HG03066 (cell line): ENCODE measurements at regions not wholly inside any gene's neighbourhood (a gene's known extent, or its start where the extent isn't known, plus 50 kb on each side); places are given as distances from the start of the nearest gene placed in this dataset.

Experiments
- ATAC-seq: cut with Tn5 transposase; IDR thresholded peaks from one replicate; pipeline ENCODE4 v1.9.1; 2021; ENCODE audit warnings: low read depth; ENCODE audit not compliant: unreplicated experiment

DNA sequence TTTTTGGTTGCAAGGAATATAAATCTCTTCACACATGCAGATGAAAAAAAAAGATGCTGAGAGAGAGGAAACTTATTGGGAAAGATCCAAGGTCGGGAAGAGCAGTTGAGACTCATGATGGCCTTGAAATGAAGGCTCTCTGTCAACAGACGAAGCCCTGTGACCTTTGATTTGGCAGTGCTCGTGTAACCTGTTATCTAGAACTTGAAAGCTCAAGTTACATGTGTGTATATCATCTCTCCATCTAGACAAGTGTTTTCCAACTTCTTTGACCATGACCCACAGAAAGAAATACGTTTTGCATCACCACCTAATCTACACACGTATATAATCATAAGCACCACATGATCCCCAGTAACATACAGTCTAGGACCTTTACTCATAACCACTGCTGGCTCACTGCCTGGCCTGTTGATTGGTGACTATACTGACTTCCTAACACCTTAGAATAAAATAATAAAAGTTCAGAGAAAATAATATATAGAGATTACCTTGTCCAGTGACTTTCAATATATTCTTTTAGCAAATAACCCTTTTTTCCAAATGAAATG, 319.0 kb upstream of the PKDCC start:
- ATAC-seq: no peak

DNA sequence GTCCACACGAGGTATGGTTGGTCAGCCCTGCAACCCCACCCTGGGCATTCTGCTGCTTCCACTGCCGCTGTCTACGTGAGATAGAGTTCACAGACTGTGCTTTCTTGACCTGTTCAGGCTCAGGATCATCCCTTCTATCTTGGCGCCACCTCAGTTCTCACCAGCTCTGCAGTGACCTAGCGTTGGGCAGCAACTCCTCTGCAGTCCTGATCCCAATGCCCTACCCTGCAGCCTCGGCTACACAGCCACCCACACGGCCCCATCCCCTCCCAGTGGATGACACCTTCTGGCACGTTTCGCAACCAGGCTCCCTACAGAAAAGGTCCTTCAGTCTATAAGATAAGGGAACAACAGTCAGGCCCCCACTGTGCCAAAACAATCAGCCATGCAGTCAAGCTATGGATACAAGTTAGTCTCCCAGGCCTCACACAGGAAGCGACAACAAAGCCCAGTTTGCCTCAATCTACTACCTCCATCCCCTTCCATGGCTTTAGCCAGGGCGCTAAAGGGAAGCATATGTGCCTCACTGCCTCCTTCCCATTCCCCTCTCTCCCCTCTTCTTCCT, 317.9 kb upstream of the PKDCC start:
- ATAC-seq: no peak

DNA sequence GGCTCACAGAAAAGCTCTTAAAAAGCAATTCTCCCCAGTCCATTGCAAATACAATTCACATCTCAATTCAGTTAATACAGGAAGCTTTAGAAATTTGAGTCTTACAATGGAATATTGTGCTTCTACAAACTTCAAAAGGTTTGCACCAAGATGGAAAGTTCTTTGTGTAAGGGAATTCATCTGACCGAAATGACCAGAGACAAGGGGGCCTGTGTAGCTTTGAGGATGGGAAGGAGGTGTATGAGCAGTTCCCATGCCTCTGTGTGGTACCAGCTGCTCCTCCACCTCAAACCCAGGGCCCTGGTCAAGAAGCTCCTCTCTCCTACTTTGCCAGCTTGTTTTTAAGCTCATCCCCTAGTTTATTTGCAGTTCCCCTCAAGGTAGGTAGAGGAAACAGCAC, 312.8 kb upstream of the PKDCC start:
- ATAC-seq: no peak

DNA sequence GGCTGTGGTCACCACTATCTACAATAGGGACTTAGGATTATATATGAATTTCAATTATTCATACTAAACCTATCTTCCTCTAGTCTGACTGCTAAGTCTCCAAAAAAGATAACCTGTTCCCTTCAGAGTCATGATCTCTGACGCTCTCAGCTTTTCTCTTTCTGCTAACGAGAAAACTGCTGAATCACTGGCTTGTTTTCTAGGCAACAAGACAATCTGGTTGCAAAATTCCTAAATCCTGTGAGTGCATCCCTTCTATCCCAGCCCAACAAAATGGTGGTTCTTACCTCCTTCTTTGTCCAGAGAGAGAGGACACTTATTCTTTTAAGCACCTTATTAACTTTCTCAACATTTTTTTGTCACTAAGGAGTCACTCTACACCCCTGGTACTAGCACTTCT, 312.3 kb upstream of the PKDCC start:
- ATAC-seq: no peak

DNA sequence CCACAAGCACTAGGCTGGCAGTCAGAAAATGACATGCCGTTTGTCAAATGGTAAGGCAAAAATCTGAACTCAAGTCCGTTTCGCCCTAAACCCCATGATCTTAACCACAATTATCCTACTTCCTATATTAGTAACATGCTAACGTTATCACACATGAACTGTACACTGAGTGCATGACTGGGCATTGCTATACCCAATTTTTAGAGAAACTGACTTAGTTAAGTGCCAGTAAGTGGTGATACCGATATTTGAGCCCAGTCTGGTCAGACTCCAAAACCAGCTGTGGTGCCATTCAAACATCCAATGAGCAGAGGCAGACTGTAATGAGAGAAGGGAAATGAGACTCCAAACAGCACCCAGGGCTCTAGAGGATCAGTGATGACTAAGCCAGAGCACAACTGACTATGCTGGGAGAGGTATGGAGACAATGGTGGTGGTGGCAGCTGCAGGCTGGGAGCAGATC, 311.7 kb upstream of the PKDCC start:
- peak; percentile 82 for ATAC-seq

DNA sequence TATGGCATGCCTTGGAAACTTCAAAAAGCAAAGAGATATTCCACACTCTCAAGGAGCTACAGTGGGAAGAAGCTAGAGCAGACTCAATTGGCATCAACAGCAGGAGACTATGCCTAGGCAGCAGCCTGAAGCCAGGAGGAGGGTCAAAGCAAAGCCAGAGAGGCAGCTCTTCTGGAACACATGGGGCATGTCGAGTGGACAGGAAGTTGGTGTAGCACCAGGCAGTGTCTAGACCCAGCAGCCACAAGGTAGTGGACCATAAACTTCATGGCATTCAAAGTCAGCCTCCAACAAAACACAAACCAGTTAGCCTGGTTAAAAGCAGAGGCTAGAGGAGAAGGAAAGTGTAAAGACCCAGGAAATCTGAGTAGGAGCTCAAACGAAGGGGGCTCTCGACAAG, 311.2 kb upstream of the PKDCC start:
- peak; percentile 45 for ATAC-seq

DNA sequence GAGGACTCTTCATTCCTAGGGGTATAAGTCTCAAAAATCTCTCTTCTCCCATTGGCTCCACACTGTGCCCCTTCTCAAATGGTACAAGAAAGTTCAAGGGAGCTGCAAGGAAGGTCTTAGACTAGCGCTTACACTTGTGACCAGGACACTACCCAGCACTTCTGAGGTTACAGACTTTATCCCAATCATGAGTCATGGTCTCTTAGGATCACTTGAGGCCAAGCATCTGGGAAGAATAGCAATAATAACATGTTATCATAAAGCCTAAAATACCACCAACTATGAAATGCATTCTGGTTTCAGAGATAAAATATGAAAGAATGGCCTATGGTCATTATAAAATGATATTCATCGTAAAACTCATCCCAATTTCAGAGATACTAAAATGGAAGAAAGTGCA, 309.9 kb upstream of the PKDCC start:
- no peak for ATAC-seq

DNA sequence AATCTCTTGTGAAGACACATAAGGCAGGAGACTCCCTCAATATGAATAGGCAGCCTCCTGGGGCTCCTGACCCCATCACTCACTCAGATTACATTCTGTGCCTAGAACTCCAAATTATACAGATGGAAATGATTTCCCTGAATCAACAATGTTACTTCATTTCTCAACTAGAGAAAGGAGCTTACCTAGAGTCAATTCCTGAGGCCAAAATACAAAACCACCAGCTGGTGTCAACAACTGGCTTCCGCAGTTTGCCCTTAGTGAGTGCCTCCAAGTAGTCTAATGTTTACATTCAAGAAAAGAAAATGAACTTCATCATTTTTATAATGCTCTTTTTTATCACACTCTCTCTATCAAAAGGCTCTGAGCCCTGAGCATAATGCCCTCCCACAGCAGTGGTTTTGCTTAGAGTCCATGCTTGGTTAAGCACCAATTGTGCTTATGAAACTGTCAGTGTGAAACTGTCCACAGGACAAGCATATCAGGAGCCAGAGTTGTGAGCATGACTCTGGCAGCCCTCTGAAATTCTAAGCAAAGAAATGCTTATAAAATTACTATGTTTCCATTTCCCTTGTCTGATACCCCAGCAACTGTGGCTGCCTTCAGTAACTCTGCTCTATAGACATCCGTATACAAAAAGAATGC, 305.7 kb upstream of the PKDCC start:
- ATAC-seq: no peak

DNA sequence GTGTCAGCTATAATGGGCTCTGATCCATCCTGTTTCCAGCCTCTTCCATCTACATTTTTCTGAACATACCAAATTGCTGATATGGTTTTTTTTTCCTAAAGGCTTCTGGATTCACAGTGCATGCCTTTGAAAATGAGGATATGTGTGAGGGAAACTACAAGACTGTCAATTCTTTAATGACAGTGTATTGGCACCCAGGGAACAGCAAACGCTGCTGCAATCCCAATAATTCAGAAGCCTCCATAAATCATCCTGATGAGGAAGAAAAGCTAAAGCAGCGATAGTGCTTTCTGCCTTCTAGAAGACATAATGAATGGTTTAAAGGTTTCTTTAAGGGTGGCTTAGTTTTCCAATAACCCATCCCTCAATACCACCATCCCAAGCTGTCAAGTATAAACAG, 304.5 kb upstream of the PKDCC start:
- ATAC-seq: no peak

DNA sequence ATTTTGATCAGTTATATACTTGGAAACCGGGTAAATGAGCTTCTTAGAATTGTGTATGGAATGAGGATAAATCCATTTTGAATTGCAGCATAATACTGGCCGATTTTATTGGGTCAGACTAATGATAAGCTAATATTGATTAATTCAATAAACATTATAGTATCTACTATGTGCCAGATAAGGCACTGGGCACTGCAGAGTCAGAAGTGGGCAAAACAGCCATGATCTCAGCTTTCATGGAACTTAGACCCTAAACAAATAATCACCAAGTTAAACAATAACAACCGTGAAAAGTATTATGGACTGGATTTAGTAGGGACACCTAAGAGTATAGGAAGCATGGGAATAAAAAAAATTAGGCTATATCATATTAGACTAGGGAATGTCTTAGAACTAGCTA, 297.0 kb upstream of the PKDCC start:
- ATAC-seq: no peak

DNA sequence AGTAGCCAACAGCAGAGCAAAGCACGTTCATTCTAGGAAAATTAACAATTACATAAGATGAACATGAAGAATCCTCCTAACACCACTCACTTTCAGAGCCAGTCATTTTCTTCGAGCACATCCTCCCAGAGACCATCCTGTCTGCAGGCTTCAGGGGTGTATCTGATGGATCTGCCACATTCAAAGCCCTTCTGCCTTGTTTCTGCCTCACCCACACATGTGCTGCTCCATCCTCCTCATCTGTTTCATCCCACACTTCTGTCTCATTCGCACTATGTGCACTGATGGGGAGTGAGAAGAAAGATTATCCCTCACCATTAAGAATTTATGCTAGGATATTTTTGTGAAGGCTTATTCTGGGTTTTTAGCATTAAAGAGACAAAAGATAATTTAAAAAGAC, 287.9 kb upstream of the PKDCC start:
- ATAC-seq: no peak

DNA sequence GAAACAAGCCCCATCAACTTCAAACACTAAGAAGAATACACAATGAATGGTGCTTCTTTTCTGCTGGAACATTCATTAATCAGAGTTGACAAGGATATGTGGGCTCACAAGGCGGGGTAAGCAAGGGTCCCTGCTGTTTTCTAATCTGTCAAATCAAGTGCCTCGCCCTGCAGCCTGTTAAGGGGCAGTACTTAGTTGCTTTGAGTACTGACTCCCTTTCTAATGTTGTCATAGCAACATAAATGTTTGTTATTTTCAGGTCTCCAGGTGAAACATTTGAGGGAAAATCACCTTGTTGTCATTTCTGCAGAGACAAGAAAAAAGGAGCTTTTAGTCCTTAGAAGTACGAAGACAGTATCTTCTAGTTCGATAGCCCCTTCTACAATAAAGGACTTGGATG, 284.7 kb upstream of the PKDCC start:
- ATAC-seq: no peak

DNA sequence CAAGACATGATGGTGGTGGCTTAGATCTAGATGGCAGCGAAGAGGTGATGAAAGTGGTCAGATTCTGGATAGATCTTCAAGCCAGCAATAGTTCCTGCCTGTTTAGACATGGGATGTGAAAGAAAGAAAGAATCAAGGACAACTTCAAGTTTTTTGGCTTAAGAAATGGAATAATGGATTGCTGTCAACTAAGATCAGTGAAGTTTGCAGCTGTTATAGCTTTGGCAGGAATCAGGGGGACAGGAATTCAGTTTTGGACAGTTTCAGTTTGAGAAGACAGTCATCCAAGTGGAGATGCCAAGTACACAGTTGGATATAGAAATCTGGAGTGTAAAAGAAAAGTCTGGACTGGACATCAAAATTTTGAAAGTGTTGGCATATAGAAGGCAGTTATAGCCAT, 283.7 kb upstream of the PKDCC start:
- no peak for ATAC-seq

DNA sequence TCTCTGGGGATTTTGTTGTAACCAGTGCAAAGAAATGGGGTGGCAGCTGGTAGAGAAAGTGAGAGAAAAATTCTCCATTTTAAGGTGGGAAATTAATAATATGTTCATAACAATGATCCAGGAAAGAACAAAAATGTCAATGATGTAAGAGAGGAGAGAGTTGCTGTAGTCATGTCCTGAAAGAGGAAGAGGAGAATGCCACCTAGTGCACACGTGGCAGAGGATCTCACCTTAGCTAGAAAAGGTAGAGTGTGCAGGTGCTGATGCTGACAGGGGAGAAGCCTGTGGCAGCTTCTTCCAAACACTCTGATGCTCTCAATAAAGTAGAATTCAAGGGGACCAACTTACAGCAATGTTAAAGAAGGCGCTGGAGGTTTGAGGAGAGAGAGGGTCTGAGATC, 282.9 kb upstream of the PKDCC start:
- ATAC-seq: no peak

DNA sequence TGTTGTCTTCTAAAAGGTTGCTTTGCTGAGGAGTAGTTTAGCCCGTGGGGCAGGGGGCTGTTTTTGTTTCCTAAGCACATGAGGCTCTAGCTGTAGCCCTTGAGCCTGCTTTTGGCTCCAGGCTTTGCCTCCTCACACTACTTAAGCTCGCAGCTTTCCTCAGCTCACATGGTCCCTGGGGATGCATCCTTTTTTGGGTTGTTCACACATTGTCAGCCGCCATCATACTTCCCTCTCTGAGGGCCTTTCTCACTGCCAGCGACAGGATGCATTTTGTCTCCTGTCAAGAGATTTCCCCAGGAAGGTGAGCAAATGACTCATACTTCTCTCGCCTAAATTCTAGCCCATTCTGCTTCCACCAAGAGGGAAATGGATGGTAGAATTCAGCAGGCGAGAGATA, 279.5 kb upstream of the PKDCC start:
- ATAC-seq: no peak

DNA sequence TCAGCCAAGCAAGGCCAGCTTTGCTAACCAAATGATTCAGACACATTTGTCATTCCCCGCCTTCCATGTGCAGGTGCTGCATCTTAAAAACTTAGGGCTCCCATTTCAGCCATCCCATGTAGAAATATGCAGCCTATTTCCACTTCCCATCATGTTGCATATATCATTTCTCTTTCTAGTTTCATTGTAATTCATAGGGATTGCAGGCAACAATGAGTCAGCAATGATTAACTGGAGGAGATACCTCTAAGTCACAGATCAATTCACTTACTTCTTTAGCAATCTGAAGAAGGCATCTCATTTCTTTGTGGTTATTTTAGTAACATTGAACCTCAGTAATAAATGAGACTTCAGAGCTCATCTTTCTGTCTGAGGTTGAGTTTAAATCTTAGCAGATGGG, 276.1 kb upstream of the PKDCC start:
- no peak for ATAC-seq

DNA sequence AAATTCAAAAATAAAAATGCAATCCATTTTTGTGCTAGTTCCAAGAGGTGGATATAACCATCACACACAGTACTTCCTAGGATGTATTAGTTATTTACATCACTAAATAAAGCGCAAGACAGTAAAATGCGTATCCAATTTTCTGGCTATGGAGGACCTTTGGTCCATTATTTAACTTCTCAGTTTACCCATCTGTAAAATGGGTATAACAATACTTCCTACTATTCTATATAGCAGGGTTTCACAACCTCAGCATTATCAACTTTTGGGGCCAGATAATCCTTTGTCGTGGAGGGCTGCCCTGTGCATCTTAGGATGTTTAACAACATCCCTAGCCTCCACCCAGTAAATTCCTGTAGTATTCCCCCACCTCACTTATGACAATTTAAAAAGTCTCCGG, 275.1 kb upstream of the PKDCC start:
- ATAC-seq: no peak

DNA sequence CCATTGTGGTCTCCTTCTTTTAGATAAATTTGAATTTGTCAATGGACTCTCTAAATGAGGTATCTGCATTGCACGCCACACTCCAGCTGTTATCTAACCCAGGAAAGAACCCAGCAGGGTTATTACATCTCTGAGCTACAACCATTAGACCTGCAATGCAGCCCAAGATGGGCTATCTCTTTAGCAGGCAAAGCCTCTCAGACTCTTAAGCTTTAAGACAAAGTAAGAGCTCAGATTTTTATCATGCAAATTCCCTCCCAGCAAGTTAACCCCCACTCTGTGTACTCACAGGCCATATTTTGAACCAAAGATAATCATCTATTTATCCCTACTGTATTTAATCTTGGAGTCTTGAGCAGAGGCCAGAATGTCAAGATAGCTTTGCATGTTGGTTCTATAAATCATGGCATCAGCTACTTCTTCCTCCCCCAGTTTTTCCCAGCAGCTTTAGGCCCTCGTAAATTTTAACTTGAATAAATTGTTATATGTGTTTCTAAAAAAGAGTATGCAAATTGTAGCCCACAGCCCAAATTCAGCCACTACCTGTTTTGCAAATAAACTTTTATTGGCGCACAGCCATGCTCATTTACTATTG, 273.7 kb upstream of the PKDCC start:
- no peak for ATAC-seq

DNA sequence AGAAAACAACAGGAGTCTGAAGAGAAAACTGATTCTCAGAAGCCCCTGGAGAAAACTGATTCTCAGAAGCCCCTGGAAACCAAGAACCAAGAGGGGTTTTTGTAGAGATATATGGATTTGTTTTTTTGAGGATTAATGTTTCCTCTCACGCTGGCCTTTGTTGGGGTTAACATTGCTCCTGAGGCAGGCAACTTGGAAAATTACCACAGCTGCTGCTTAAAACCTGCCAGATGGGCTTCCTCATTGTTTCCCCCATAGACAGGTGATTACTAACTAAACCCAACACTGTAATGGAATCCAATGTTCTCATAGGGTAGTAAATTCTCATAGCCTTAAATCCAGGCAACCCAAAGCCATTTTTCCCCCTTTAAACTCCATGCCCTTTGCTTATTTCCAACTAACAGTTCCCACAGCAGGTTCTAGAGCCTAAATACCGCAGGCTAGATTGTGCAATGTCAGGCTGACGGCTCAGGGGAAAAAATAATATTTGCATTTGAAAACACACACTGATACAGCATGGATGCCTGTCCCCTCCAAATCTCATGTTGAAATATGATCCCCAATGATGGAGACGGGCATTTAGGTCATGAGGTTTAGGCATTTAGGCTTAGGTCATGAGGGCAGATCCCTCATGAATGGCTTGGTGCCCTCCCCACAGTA, 272.3 kb upstream of the PKDCC start:
- ATAC-seq: no peak

DNA sequence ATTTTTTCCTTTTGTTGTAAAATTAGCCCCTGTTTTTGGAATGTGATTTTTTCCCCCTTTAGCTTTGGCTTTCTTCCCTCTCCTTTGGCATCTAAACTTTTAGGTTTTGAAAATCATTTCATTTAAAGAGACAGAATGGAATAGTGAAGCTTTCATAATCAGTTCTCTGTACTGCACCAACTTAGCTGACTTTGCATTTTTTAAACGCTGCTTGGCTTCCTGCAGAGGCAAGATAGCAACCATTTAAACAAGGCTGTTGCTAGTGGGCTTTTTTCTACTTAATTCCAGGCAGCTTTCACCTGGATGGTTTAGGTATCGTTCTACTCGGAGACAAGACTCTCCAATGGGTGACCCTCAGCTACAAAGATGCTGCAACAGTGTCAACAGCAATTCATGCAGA, 267.9 kb upstream of the PKDCC start:
- no peak for ATAC-seq

DNA sequence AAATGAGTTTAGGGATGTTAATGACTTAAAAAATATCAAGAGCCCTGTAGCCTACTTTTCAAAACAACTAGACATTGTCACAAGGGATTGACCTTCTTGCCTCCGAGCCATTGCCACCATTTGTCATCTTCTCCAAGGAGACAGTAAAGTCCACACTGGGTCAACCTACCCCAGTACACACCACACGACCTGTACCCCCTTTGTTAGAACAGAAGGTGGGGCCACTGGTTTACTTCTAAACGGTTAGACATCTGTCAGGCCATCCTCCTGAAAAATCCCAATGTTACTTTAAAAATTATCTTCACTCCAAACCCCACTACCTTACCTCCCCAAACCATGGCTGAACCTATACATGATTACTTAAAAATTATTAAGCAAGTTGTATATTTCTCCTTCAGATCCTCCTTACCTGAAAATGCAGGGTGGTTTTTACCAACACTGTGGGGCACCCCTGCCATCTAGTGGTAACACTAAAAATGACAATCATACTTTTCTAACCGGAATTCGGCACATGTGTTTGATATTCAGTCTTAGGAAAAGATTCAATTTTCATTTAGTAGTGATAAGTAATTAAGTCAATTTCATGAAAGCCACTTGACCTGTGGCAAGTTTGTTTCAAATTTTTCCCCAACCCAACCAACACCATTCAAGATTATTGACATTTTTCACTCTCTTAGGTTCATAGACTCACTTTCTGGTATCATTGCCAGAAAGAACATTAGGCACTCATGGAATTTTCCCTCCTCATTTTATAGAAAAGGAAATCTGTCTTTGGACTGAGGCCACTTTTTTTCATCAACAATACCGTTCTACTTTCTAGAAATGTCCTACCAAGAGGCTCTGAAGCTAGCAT, 265.3 kb upstream of the PKDCC start:
- no peak for ATAC-seq
